ENCODE measurements at regions not wholly inside any gene's neighbourhood (a gene's known extent, or its start where the extent isn't known, plus 50 kb on each side); places are given as distances from the start of the nearest gene placed in this dataset.

DNA sequence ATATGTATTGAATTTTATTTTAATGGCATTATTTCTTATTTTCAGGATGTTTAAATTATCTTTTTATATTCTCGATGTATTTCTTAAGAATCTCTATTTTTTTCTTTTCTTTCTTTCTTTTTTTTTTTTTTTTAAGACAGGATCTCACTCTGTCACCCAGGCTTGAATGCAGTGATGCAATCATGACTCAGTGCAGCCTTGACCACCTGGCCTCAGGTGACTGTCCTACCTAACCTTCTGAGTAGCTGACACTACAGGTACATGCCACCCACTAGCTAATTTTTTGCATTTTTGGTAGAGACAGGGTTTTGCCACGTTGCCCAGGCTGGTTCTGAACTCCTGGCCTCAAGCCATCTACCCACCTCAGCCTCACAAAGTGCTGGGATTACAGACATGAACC, 143.8 kb upstream of the LAMA2 start:
- TF ChIP-seq EZH2 (optimal IDR thresholded peaks at IDR 0.05; ENCODE audit: low read depth, low read length), result no peak
- TF ChIP-seq, protein P1, sequence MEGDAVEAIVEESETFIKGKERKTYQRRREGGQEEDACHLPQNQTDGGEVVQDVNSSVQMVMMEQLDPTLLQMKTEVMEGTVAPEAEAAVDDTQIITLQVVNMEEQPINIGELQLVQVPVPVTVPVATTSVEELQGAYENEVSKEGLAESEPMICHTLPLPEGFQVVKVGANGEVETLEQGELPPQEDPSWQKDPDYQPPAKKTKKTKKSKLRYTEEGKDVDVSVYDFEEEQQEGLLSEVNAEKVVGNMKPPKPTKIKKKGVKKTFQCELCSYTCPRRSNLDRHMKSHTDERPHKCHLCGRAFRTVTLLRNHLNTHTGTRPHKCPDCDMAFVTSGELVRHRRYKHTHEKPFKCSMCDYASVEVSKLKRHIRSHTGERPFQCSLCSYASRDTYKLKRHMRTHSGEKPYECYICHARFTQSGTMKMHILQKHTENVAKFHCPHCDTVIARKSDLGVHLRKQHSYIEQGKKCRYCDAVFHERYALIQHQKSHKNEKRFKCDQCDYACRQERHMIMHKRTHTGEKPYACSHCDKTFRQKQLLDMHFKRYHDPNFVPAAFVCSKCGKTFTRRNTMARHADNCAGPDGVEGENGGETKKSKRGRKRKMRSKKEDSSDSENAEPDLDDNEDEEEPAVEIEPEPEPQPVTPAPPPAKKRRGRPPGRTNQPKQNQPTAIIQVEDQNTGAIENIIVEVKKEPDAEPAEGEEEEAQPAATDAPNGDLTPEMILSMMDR (IDR thresholded peaks at IDR 0.05; ENCODE audit: low read length), result no peak

Data from MM.1S (cell line).